Uterus (tissue), 3 donors: ENCODE measurements at regions not wholly inside any gene's neighbourhood (a gene's known extent, or its start where the extent isn't known, plus 50 kb on each side); places are given as distances from the start of the nearest gene placed in this dataset.

ENCODE experiments used
- DNase-seq, 2 donors: peaks; one replicate each; pipeline ENCODE4 v3.0.0-alpha.2; 2019 to 2020
- H3K27ac ChIP-seq, 2 donors: fragments of 200-600 bp; sonication (generic); 1 replicate in 1 of 2; 2 replicates in 1 of 2; pipeline ENCODE4 v1.5.1; 2016 to 2018
- H3K27me3 ChIP-seq, 2 donors: fragments of 200-600 bp; sonication (generic); one replicate each; pipeline ENCODE4 v1.5.1; 2018 to 2019; ENCODE audit warnings: control low read depth in 1 of 2
- H3K36me3 ChIP-seq, 2 donors: fragments of 200-600 bp; sonication (generic); one replicate each; pipeline ENCODE4 v1.5.1; 2019; ENCODE audit warnings: control low read depth in 1 of 2
- H3K4me1 ChIP-seq, 2 donors: fragments of 200-600 bp; sonication (generic); one replicate each; pipeline ENCODE4 v1.5.1; 2018 to 2019; ENCODE audit warnings: control low read depth in 1 of 2
- H3K4me3 ChIP-seq, 2 donors: fragments of 200-600 bp; sonication (generic); 1 replicate in 1 of 2; 2 replicates in 1 of 2; pipeline ENCODE4 v1.5.1; 2018 to 2019; ENCODE audit warnings: mild to moderate bottlenecking in 1 of 2
- H3K9me3 ChIP-seq, 2 donors: fragments of 200-600 bp; sonication (generic); one replicate each; pipeline ENCODE4 v1.5.1; 2019; ENCODE audit warnings: control low read depth in 1 of 2
- CTCF ChIP-seq, 4 experiments: fragments of 200-600 bp in 2 of 4; fragments of 450-650 bp in 2 of 4; sonication (generic) in 2 of 4; IDR thresholded peaks; one replicate each; pipeline ENCODE4 v1.5.1; 2016 to 2019; ENCODE audit warnings: antibody characterized with exemption in 4 of 4, mild to moderate bottlenecking in 2 of 4, moderate library complexity in 1 of 4
- POLR2A ChIP-seq, 2 donors: fragments of 450-650 bp; IDR thresholded peaks; one replicate each; pipeline ENCODE4 v1.6.1; 2016; ENCODE audit warnings: antibody characterized with exemption in 2 of 2, mild to moderate bottlenecking in 1 of 2, moderate library complexity in 1 of 2
- intact Hi-C: fragments of 100-400 bp; cut with DNase I; formaldehyde crosslinking; loops from one replicate; pipeline ENCODE4 v1.15.1; 2023; ENCODE audit warnings: low total_unique reads
- donor health status: DM: yes; HTN: yes; CAD: no.

DNA sequence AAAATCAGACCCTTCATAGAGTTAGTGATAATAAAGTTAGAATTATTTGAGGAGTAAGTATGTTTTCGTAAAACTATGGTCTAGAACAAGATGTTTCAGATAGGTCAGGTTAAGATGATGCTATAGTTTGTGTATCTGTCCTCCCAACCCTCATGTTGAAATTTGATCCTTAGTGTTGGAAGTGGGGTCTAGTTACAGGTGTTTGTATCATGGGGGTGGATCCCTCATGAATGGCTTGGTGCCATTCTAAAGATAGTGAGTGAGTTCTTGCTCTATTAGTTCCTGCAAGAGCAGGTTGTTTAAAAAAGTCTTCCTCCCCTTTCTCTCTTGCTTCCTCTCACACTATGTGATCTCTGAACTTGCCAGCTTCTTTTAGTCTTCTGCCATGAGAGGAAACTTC is 707.3 kb upstream of the FOXG1 start:
- TF ChIP-seq POLR2A (IDR thresholded peaks at IDR 0.05), result no peak
- no peak for TF ChIP-seq CTCF (IDR thresholded peaks at IDR 0.05)
- Histone ChIP-seq H3K4me3 (no peak overlapping the region), H3K9me3 (no peaks in the 10 kb centered on the region), H3K27ac (no peak overlapping the region), H3K36me3 (no peaks in the 10 kb centered on the region), H3K27me3 (no peaks in the 10 kb centered on the region), H3K4me1 (no peaks in the 10 kb centered on the region)
- intact Hi-C loops, result no loop called here
- DNase-seq, result no peak

GRCh38 chr14:28061006-28061405 is 705.6 kb upstream of the FOXG1 start:
- Histone ChIP-seq H3K4me1 (no peaks in the 10 kb centered on the region), H3K36me3 (no peaks in the 10 kb centered on the region), H3K27ac (no peak overlapping the region), H3K27me3 (no peaks in the 10 kb centered on the region), H3K4me3 (no peak overlapping the region), H3K9me3 (no peaks in the 10 kb centered on the region)
- intact Hi-C loops, result no loop called here
- DNase-seq, result no peak
- TF ChIP-seq CTCF (IDR thresholded peaks at IDR 0.05) (no peak), POLR2A (IDR thresholded peaks at IDR 0.05) (no peak)

GRCh38 chr14:28077021-28077420 is 689.6 kb upstream of the FOXG1 start:
- H3K27me3 ChIP-seq, result no peaks in the 10 kb centered on the region
- TF ChIP-seq CTCF (IDR thresholded peaks at IDR 0.05), result no peak
- TF ChIP-seq POLR2A (IDR thresholded peaks at IDR 0.05), result no peak
- no peaks in the 10 kb centered on the region for H3K9me3 ChIP-seq
- intact Hi-C loops, result no loop called here
- H3K4me3 ChIP-seq, result no peak overlapping the region
- no peaks in the 10 kb centered on the region for H3K4me1 ChIP-seq
- H3K36me3 ChIP-seq, result no peaks in the 10 kb centered on the region
- DNase-seq, result no peak
- no peak overlapping the region for H3K27ac ChIP-seq

- H3K9me3 ChIP-seq, result no peaks in the 10 kb centered on the region
- TF ChIP-seq CTCF (IDR thresholded peaks at IDR 0.05) (no peak), POLR2A (IDR thresholded peaks at IDR 0.05) (no peak)
- H3K4me1 ChIP-seq, result no peaks in the 10 kb centered on the region
- no peak overlapping the region for H3K27ac ChIP-seq
- intact Hi-C loops, result no loop called here
- no peaks in the 10 kb centered on the region for H3K27me3 ChIP-seq
- no peak for DNase-seq
- no peaks in the 10 kb centered on the region for H3K36me3 ChIP-seq
- no peak overlapping the region for H3K4me3 ChIP-seq
Measured at GRCh38 chr14:28083389-28083788, 683.2 kb upstream of the FOXG1 start.

DNA sequence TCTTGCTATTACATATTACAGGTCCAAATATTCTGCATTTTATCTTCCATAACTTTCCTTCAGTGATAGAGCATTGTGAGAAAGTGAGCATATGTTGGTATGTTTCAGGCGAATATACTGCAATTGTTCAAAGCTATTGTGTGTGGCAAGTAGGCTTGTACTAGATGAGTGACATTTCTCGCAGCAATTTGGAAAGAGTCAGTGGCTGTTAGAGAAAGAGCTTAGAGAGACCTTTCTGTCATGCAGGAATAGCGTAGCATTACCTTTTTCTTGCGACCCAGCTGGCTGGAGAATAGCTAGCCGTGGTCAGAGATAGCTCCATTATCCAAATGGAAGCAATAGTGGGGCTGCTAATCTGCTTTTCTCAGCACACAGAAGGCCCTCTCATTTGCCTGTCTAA is 678.5 kb upstream of the FOXG1 start:
- no peaks in the 10 kb centered on the region for H3K9me3 ChIP-seq
- intact Hi-C loops, result no loop called here
- H3K4me3 ChIP-seq, result no peak overlapping the region
- no peaks in the 10 kb centered on the region for H3K36me3 ChIP-seq
- no peaks in the 10 kb centered on the region for H3K4me1 ChIP-seq
- no peak for DNase-seq
- no peak for TF ChIP-seq POLR2A (IDR thresholded peaks at IDR 0.05)
- no peak for TF ChIP-seq CTCF (IDR thresholded peaks at IDR 0.05)
- H3K27ac ChIP-seq, result no peak overlapping the region
- no peaks in the 10 kb centered on the region for H3K27me3 ChIP-seq
